SK-N-SH treated with all-trans-retinoic acid at 6 μM for 48 hours (cell line): ENCODE measurements at regions not wholly inside any gene's neighbourhood (a gene's known extent, or its start where the extent isn't known, plus 50 kb on each side); places are given as distances from the start of the nearest gene placed in this dataset.

Experiments used
- POU6F1 ChIP-seq: fragments of 250-450 bp; sonication (Bioruptor Pico); IDR thresholded peaks from 2 replicates; pipeline ENCODE4 v1.8.0; 2021; ENCODE audit warnings: low read depth, mild to moderate bottlenecking, moderate library complexity, borderline replicate concordance
- TOX ChIP-seq: fragments of 250-450 bp; sonication (Bioruptor Pico); IDR thresholded peaks from 2 replicates; pipeline ENCODE4 v1.8.0; 2021; ENCODE audit warnings: mild to moderate bottlenecking, moderate library complexity, borderline replicate concordance
- ZNF70 ChIP-seq: fragments of 450-650 bp; formaldehyde crosslinking; IDR thresholded peaks from 2 replicates; pipeline ENCODE4 v1.5.0; 2020; ENCODE audit warnings: mild to moderate bottlenecking, moderate library complexity

GRCh38 chr10:90199513-90199912 is 498.1 kb downstream of the KIF20B start:
- TF ChIP-seq ZNF70 (no peak), TOX (CRISPR knock-in tag) (no peak), POU6F1 (CRISPR knock-in tag) (no peak)
